SHP77 treated with DMSO at 0.1 percent for 48 hours (cell line): ENCODE measurements at regions not wholly inside any gene's neighbourhood (a gene's known extent, or its start where the extent isn't known, plus 50 kb on each side); places are given as distances from the start of the nearest gene placed in this dataset.
"Not testable (repeated sequence)": the region's sequence is repeated elsewhere in the genome, so short reads cannot be mapped to it uniquely, and the experiment has no call there.

Experiments used
- DNase-seq: peaks from one replicate; lab custom pipeline; 2025; lab: John Stamatoyannopoulos, UW

GRCh38 chr10:28354511-28354910 is 51.6 kb upstream of the MPP7 start:
- no peak for DNase-seq

GRCh38 chr10:28355376-28355775 is 52.5 kb upstream of the MPP7 start:
- no peak for DNase-seq

- DNase-seq = no peak
Observed at GRCh38 chr10:28359334-28359733, 56.5 kb upstream of the MPP7 start.

- DNase-seq = no peak
Observed at GRCh38 chr10:28360175-28360574, 57.3 kb upstream of the MPP7 start.

GRCh38 chr10:28363376-28363775 is 60.5 kb upstream of the MPP7 start:
- DNase-seq = no peak

GRCh38 chr10:28365840-28366239 is 63.0 kb upstream of the MPP7 start:
- no peak for DNase-seq

GRCh38 chr10:28366994-28367393 is 64.1 kb upstream of the MPP7 start:
- no peak for DNase-seq

GRCh38 chr10:28367413-28367812 is 64.5 kb upstream of the MPP7 start:
- DNase-seq = no peak

- no peak for DNase-seq
Observed at GRCh38 chr10:28367929-28368484, 65.1 kb upstream of the MPP7 start.

- no peak for DNase-seq
Observed at GRCh38 chr10:28370107-28370835, 67.4 kb upstream of the MPP7 start.

GRCh38 chr10:28371638-28372037 is 68.8 kb upstream of the MPP7 start:
- DNase-seq = not testable (repeated sequence)

- no peak for DNase-seq
Observed at GRCh38 chr10:28374036-28374435, 71.2 kb upstream of the MPP7 start.

- no peak for DNase-seq
Observed at GRCh38 chr10:28375399-28376354, 72.8 kb upstream of the MPP7 start.

- no peak for DNase-seq
Observed at GRCh38 chr10:28378986-28379585, 76.2 kb upstream of the MPP7 start.

GRCh38 chr10:28381466-28381865 is 78.6 kb upstream of the MPP7 start:
- no peak for DNase-seq

- DNase-seq = peak; percentile 24
Observed at GRCh38 chr10:28381903-28382347, 79.1 kb upstream of the MPP7 start.

GRCh38 chr10:28382525-28383269 is 79.8 kb upstream of the MPP7 start:
- no peak for DNase-seq

GRCh38 chr10:28384557-28384956 is 81.7 kb upstream of the MPP7 start:
- no peak for DNase-seq

- no peak for DNase-seq
Observed at GRCh38 chr10:28385748-28386502, 83.1 kb upstream of the MPP7 start.

- no peak for DNase-seq
Observed at GRCh38 chr10:28386503-28386868, 83.6 kb upstream of the MPP7 start.

- no peak for DNase-seq
Observed at GRCh38 chr10:28387140-28387539, 84.3 kb upstream of the MPP7 start.
